ENCODE measurements at regions not wholly inside any gene's neighbourhood (a gene's known extent, or its start where the extent isn't known, plus 50 kb on each side); places are given as distances from the start of the nearest gene placed in this dataset.

DNA sequence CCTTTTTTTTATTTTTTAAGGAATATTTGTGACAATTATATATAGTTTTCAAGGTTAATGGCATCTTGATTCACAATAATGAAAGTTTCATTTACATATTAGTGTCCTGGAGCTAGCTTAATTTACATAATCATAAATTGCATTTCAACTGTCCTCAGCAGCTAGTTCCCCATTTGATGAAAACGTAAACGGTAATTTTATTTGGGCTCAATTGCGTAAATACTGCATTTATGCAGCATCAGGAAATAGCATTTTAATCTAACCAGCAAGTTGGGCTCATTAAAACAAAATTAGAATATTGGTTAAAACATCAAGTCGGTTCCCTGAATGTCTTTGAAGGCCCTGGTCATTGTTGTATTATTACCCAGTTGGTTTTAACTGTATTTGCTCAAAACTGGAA lies 136.8 kb upstream of the CDH5 start:
- ChIA-PET POLR2A (interaction anchor here in 1 of 2 donors (0.5 kb wide), 1 partner anchor 63 kb away, joined by 3 read pairs; no protein-coding TSS in a partner anchor), CTCF (no interaction called here)
- H3K9me3 Mint-ChIP-seq: no peaks in the 10 kb centered on the region
- no peak overlapping the region for H3K4me3 ChIP-seq (ENCODE audit: control insufficient read depth in 1 of 2, extremely low read depth in 1 of 2, low read length in 1 of 2)
- no peak overlapping the region for H3K27ac ChIP-seq (ENCODE audit: low read length)
- H3K27me3 ChIP-seq (replicated peaks in 1 of 2; ENCODE audit: control insufficient read depth in 2 of 2, extremely low read depth in 1 of 2, insufficient read depth in 2 of 2, low read length in 1 of 2): peaks cover 0 to 44% of the 10 kb centered on the region in 2 experiments
- no peaks in the 10 kb centered on the region for H3K4me1 ChIP-seq (ENCODE audit: control insufficient read depth in 1 of 2, extremely low read depth in 1 of 2, insufficient read depth in 2 of 2, low read length in 2 of 2)
- H3K27ac Mint-ChIP-seq: no peak overlapping the region
- no peak overlapping the region for H3K4me3 Mint-ChIP-seq
- DNase-seq: no peak
- H3K36me3 ChIP-seq (ENCODE audit: control insufficient read depth in 2 of 2, extremely low read depth in 1 of 2, insufficient read depth in 1 of 2, low read length in 1 of 2): no peaks in the 10 kb centered on the region
- H3K36me3 Mint-ChIP-seq: no peaks in the 10 kb centered on the region
- H3K27me3 Mint-ChIP-seq: peaks cover 17 to 26% of the 10 kb centered on the region in 2 donors
- H3K4me1 Mint-ChIP-seq: peaks cover 0 to 6% (median 4%) of the 10 kb centered on the region in 3 donors
- no peaks in the 10 kb centered on the region for H3K9me3 ChIP-seq
- WGBS (ENCODE audit: insufficient coverage): 66% methylated on average over 4 of the region's 4 CpGs
- ATAC-seq (replicated peaks in 1 of 4): no peak

DNA sequence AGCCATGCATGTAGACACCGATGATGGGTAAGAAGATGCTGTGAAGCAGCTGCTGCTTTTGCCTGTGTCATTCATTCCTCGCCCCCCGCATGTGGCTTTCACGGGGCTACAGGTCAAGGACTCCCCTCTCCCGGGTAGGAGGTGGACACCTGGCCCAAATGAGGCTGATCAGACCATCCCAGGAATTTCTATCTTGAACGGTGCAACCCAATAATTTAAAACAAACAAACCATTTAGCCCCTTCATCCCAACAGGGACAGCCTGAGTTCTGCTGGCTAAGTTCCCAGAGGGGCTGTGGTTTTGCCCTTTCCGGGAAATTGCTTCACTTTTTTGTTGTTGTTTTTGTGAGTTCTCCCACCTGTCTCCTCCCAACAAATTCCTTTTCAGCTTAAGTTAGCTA lies 137.7 kb upstream of the CDH5 start:
- Mint-ChIP-seq H3K4me3 (no peak overlapping the region), H3K9me3 (no peaks in the 10 kb centered on the region), H3K4me1 (peaks cover 0 to 6% (median 4%) of the 10 kb centered on the region in 3 donors), H3K27me3 (peaks cover 16 to 26% of the 10 kb centered on the region in 2 donors), H3K36me3 (no peaks in the 10 kb centered on the region), H3K27ac (no peak overlapping the region)
- CTCF ChIA-PET: no interaction called here
- H3K27ac ChIP-seq (ENCODE audit: low read length): no peak overlapping the region
- no peaks in the 10 kb centered on the region for H3K36me3 ChIP-seq (ENCODE audit: control insufficient read depth in 2 of 2, extremely low read depth in 1 of 2, insufficient read depth in 1 of 2, low read length in 1 of 2)
- peaks cover 0 to 46% of the 10 kb centered on the region in 2 experiments for H3K27me3 ChIP-seq (replicated peaks in 1 of 2; ENCODE audit: control insufficient read depth in 2 of 2, extremely low read depth in 1 of 2, insufficient read depth in 2 of 2, low read length in 1 of 2)
- WGBS (ENCODE audit: insufficient coverage): no CpG with 5 or more reads among the region's 7 CpGs
- DNase-seq: no peak
- no peak overlapping the region for H3K4me3 ChIP-seq (ENCODE audit: control insufficient read depth in 1 of 2, extremely low read depth in 1 of 2, low read length in 1 of 2)
- no peak for ATAC-seq (replicated peaks in 1 of 4)
- no peaks in the 10 kb centered on the region for H3K4me1 ChIP-seq (ENCODE audit: control insufficient read depth in 1 of 2, extremely low read depth in 1 of 2, insufficient read depth in 2 of 2, low read length in 2 of 2)
- POLR2A ChIA-PET: no interaction called here
- H3K9me3 ChIP-seq: no peaks in the 10 kb centered on the region

DNA sequence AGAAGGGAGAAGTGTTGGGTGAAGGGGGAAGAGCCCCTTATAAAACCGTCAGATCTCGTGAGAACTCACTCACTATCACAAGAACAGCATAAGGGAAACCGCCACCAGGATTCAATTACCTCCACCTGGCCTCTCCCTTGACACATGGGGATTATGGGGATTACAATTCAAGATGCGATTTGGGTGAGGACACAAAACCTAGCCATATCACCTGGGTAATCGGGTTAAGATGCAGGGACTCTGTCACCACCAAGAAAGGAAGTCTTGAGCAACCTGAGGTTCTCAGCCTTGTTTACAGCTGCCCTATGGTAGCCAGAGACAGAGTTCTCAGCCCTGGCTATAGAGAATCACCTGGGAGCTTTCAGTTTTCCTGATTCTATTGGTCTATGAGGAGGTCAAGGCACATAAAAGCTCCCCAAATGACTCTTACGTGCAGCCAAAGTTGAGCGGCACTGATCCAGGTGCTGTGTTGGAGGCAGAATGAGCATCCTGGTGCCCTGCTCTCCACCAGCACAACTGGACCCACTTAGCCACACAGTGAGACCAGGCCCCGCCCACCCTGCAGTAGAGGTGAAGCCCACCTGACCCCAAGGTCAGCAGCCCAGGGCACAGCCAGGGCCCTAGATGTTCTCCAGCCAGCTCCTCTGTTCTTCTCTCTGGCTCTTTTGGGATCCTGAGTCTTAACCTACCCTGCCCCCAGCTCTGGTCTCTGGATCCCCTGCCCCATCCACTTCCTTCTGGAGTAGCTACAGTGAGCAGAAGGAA lies 138.5 kb upstream of the CDH5 start:
- Histone ChIP-seq H3K4me3 (ENCODE audit: control insufficient read depth in 1 of 2, extremely low read depth in 1 of 2, low read length in 1 of 2) (no peak overlapping the region), H3K9me3 (no peaks in the 10 kb centered on the region), H3K36me3 (ENCODE audit: control insufficient read depth in 2 of 2, extremely low read depth in 1 of 2, insufficient read depth in 1 of 2, low read length in 1 of 2) (no peaks in the 10 kb centered on the region), H3K27ac (ENCODE audit: low read length) (no peak overlapping the region), H3K27me3 (replicated peaks in 1 of 2; ENCODE audit: control insufficient read depth in 2 of 2, extremely low read depth in 1 of 2, insufficient read depth in 2 of 2, low read length in 1 of 2) (peaks cover 0 to 51% of the 10 kb centered on the region in 2 experiments), H3K4me1 (ENCODE audit: control insufficient read depth in 1 of 2, extremely low read depth in 1 of 2, insufficient read depth in 2 of 2, low read length in 2 of 2) (no peaks in the 10 kb centered on the region)
- WGBS (ENCODE audit: insufficient coverage): 74% methylated on average over 3 of the region's 8 CpGs
- CTCF ChIA-PET: no interaction called here
- H3K36me3 Mint-ChIP-seq: no peaks in the 10 kb centered on the region
- H3K27ac Mint-ChIP-seq: no peak overlapping the region
- no peak for DNase-seq
- no peak overlapping the region for H3K4me3 Mint-ChIP-seq
- POLR2A ChIA-PET: no interaction called here
- H3K9me3 Mint-ChIP-seq: no peaks in the 10 kb centered on the region
- H3K27me3 Mint-ChIP-seq: peaks cover 13 to 27% of the 10 kb centered on the region in 2 donors
- no peak for ATAC-seq (replicated peaks in 1 of 4)
- H3K4me1 Mint-ChIP-seq: peaks cover 0 to 6% (median 4%) of the 10 kb centered on the region in 3 donors

DNA sequence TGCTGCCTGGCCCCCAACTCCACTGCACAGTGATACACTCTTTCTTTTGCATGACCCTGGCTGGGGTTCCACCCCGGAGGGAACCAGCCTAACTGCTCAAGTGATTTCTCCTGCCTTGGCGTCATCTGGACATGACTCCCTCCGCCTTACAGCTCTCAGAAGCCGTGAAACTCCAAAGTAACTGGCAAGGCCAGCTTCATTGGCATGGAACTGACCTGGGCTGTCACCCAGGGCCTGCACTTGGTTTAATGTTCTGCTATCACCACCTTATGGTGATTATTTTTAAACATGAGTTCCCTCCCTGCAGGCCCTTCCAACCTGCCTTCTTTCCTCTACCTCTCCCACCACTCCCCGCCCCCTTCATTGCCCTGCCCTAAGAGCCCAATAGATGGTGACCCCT lies 139.7 kb upstream of the CDH5 start:
- Mint-ChIP-seq H3K27me3 (peaks cover 13 to 23% of the 10 kb centered on the region in 2 donors), H3K9me3 (no peaks in the 10 kb centered on the region), H3K36me3 (no peaks in the 10 kb centered on the region), H3K4me1 (peaks cover 0 to 6% (median 4%) of the 10 kb centered on the region in 3 donors), H3K4me3 (no peak overlapping the region), H3K27ac (no peak overlapping the region)
- H3K27me3 ChIP-seq (replicated peaks in 1 of 2; ENCODE audit: control insufficient read depth in 2 of 2, extremely low read depth in 1 of 2, insufficient read depth in 2 of 2, low read length in 1 of 2): peaks cover 0 to 48% of the 10 kb centered on the region in 2 experiments
- ChIA-PET CTCF (no interaction called here), POLR2A (no interaction called here)
- no peaks in the 10 kb centered on the region for H3K4me1 ChIP-seq (ENCODE audit: control insufficient read depth in 1 of 2, extremely low read depth in 1 of 2, insufficient read depth in 2 of 2, low read length in 2 of 2)
- no peak overlapping the region for H3K27ac ChIP-seq (ENCODE audit: low read length)
- WGBS (ENCODE audit: insufficient coverage): 76% methylated on average over 5 of the region's 5 CpGs
- no peaks in the 10 kb centered on the region for H3K9me3 ChIP-seq
- ATAC-seq (replicated peaks in 1 of 4): no peak
- DNase-seq: no peak
- no peak overlapping the region for H3K4me3 ChIP-seq (ENCODE audit: control insufficient read depth in 1 of 2, extremely low read depth in 1 of 2, low read length in 1 of 2)
- H3K36me3 ChIP-seq (ENCODE audit: control insufficient read depth in 2 of 2, extremely low read depth in 1 of 2, insufficient read depth in 1 of 2, low read length in 1 of 2): no peaks in the 10 kb centered on the region

DNA sequence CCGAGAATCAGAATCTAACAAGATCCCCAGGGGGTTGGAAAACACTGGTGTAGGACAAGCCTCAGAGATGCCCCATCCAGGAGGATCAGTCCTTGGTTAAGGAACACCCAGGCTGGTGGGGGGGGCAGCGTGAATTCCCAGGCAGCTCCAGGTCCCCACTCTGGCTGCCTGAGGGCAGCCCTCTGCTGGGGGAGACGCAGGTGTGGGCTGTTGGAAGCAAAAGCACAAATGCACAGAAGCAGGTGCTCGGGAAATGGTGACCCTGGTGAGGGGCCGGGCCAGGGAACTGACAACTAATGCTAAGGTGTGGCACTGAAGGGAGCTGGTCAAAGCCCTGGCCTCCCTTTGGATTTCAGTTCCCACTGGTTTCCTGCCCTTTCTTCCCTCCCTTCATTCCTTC lies 140.8 kb upstream of the CDH5 start:
- POLR2A ChIA-PET: no interaction called here
- no peak for ATAC-seq (replicated peaks in 1 of 4)
- no peaks in the 10 kb centered on the region for H3K4me1 ChIP-seq (ENCODE audit: control insufficient read depth in 1 of 2, extremely low read depth in 1 of 2, insufficient read depth in 2 of 2, low read length in 2 of 2)
- no peak overlapping the region for H3K4me3 ChIP-seq (ENCODE audit: control insufficient read depth in 1 of 2, extremely low read depth in 1 of 2, low read length in 1 of 2)
- no peaks in the 10 kb centered on the region for H3K36me3 ChIP-seq (ENCODE audit: control insufficient read depth in 2 of 2, extremely low read depth in 1 of 2, insufficient read depth in 1 of 2, low read length in 1 of 2)
- Mint-ChIP-seq H3K27ac (no peak overlapping the region), H3K4me1 (peaks cover 0 to 6% (median 4%) of the 10 kb centered on the region in 3 donors), H3K36me3 (no peaks in the 10 kb centered on the region), H3K27me3 (peaks cover 15 to 21% of the 10 kb centered on the region in 2 donors), H3K9me3 (no peaks in the 10 kb centered on the region), H3K4me3 (no peak overlapping the region)
- no peak for DNase-seq
- H3K27me3 ChIP-seq (replicated peaks in 1 of 2; ENCODE audit: control insufficient read depth in 2 of 2, extremely low read depth in 1 of 2, insufficient read depth in 2 of 2, low read length in 1 of 2): peaks cover 0 to 48% of the 10 kb centered on the region in 2 experiments
- 87% methylated on average over 3 of the region's 5 CpGs for WGBS (ENCODE audit: insufficient coverage)
- no peak overlapping the region for H3K27ac ChIP-seq (ENCODE audit: low read length)
- H3K9me3 ChIP-seq: no peaks in the 10 kb centered on the region
- CTCF ChIA-PET: no interaction called here

DNA sequence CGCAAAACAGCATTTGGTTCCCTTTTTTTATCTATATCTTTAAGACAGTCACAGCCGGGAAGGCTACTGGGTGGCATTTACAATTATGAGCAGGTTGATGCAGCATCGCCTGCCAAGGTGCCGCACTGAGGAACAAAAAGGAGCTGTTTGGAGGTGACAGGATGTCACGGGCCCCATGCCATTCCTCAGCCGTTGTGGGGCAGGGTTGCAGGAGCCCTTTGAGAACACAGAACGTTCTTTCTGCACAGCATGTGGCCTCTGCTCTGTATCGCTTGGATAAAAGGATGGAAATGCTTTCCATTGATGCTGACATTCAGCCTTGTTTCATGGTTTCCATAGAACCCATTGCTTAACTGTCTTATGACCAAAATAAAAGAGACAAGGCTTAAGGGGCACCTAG lies 141.9 kb upstream of the CDH5 start:
- H3K4me3 ChIP-seq (ENCODE audit: control insufficient read depth in 1 of 2, extremely low read depth in 1 of 2, low read length in 1 of 2): no peak overlapping the region
- POLR2A ChIA-PET: no interaction called here
- peaks cover 0 to 2% of the 10 kb centered on the region in 2 donors for H3K36me3 ChIP-seq (ENCODE audit: control insufficient read depth in 2 of 2, extremely low read depth in 1 of 2, insufficient read depth in 1 of 2, low read length in 1 of 2)
- Mint-ChIP-seq H3K36me3 (no peaks in the 10 kb centered on the region), H3K27ac (no peak overlapping the region), H3K27me3 (peaks cover 12 to 22% of the 10 kb centered on the region in 2 donors), H3K4me1 (peaks cover 0 to 6% (median 4%) of the 10 kb centered on the region in 3 donors), H3K9me3 (no peaks in the 10 kb centered on the region), H3K4me3 (no peak overlapping the region)
- H3K27ac ChIP-seq (ENCODE audit: low read length): no peak overlapping the region
- ATAC-seq (replicated peaks in 1 of 4) (no peak), DNase-seq (no peak)
- H3K27me3 ChIP-seq (replicated peaks in 1 of 2; ENCODE audit: control insufficient read depth in 2 of 2, extremely low read depth in 1 of 2, insufficient read depth in 2 of 2, low read length in 1 of 2): peaks cover 0 to 44% of the 10 kb centered on the region in 2 experiments
- no peaks in the 10 kb centered on the region for H3K4me1 ChIP-seq (ENCODE audit: control insufficient read depth in 1 of 2, extremely low read depth in 1 of 2, insufficient read depth in 2 of 2, low read length in 2 of 2)
- H3K9me3 ChIP-seq: no peaks in the 10 kb centered on the region
- WGBS (ENCODE audit: insufficient coverage): 6% methylated on average over 6 of the region's 8 CpGs
- CTCF ChIA-PET: no interaction called here

Measured in T-cell (primary cell).